ENCODE measurements at regions not wholly inside any gene's neighbourhood (a gene's known extent, or its start where the extent isn't known, plus 50 kb on each side); places are given as distances from the start of the nearest gene placed in this dataset.

DNA sequence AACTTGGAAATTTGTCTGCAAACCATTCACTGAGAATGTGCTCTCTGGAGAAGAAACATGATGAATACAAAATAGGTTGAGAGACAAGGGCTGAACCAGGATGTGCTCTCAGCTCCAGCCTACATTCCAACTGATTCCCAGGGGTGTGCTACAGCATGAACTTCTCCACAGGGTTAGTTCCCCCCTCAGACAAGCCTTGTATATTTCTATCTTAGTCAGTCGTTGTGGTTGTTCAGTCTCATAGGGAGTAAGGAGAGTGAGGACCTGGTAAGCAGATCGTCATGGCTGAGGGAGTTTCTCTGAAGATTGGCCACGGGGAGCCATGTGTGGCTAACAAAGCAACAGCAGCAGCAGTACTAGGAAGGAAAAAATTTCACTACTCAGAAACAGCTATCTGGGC is 919.7 kb upstream of the CADM2 start:
- TF ChIP-seq, protein P1, sequence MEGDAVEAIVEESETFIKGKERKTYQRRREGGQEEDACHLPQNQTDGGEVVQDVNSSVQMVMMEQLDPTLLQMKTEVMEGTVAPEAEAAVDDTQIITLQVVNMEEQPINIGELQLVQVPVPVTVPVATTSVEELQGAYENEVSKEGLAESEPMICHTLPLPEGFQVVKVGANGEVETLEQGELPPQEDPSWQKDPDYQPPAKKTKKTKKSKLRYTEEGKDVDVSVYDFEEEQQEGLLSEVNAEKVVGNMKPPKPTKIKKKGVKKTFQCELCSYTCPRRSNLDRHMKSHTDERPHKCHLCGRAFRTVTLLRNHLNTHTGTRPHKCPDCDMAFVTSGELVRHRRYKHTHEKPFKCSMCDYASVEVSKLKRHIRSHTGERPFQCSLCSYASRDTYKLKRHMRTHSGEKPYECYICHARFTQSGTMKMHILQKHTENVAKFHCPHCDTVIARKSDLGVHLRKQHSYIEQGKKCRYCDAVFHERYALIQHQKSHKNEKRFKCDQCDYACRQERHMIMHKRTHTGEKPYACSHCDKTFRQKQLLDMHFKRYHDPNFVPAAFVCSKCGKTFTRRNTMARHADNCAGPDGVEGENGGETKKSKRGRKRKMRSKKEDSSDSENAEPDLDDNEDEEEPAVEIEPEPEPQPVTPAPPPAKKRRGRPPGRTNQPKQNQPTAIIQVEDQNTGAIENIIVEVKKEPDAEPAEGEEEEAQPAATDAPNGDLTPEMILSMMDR (conservative IDR thresholded peaks at IDR 0.05 in 1 of 2, IDR thresholded peaks at IDR 0.05 in 1 of 2; ENCODE audit: low read depth in 1 of 2, low read length in 2 of 2): no peak
- no peak for TF ChIP-seq EZH2 (IDR thresholded peaks at IDR 0.05; ENCODE audit: low read length, missing control alignments)

Measured in fibroblast of lung (primary cell).